Central memory CD8-positive, alpha-beta T cell (primary cell): ENCODE measurements at regions not wholly inside any gene's neighbourhood (a gene's known extent, or its start where the extent isn't known, plus 50 kb on each side); places are given as distances from the start of the nearest gene placed in this dataset.
"Not testable (repeated sequence)": the region's sequence is repeated elsewhere in the genome, so short reads cannot be mapped to it uniquely, and the experiment has no call there.

Source experiments
- ATAC-seq: fragments of 150-1000 bp; cut with Tn5 transposase; replicated peaks from 2 replicates; pipeline ENCODE4 v1.10.0; 2022; ENCODE audit warnings: mild to moderate bottlenecking, moderate FRiP score, moderate number of reproducible peaks; ENCODE audit not compliant: poor library complexity, severe bottlenecking; ENCODE audit errors: extremely low read depth
- DNase-seq, 2 donors: peaks; one replicate each; pipeline ENCODE4 v3.0.0; 2021; ENCODE audit warnings: low spot score in 2 of 2
- H3K27ac Mint-ChIP-seq: one replicate; pipeline ENCODE4 v1.8.0; 2022; ENCODE audit warnings: low read depth, mild to moderate bottlenecking, moderate library complexity, mixed read lengths
- H3K27me3 Mint-ChIP-seq: one replicate; pipeline ENCODE4 v1.8.0; 2022; ENCODE audit warnings: mixed read lengths
- H3K36me3 Mint-ChIP-seq: one replicate; pipeline ENCODE4 v1.8.0; 2022; ENCODE audit warnings: mild to moderate bottlenecking, moderate library complexity, mixed read lengths; ENCODE audit not compliant: insufficient read depth
- H3K4me1 Mint-ChIP-seq: one replicate; pipeline ENCODE4 v1.8.0; 2022; ENCODE audit warnings: mixed read lengths
- H3K4me3 Mint-ChIP-seq: one replicate; pipeline ENCODE4 v1.8.0; 2022; ENCODE audit warnings: mild to moderate bottlenecking, moderate library complexity, mixed read lengths
- H3K9me3 Mint-ChIP-seq: one replicate; pipeline ENCODE4 v1.8.0; 2022; ENCODE audit warnings: mixed read lengths

DNA sequence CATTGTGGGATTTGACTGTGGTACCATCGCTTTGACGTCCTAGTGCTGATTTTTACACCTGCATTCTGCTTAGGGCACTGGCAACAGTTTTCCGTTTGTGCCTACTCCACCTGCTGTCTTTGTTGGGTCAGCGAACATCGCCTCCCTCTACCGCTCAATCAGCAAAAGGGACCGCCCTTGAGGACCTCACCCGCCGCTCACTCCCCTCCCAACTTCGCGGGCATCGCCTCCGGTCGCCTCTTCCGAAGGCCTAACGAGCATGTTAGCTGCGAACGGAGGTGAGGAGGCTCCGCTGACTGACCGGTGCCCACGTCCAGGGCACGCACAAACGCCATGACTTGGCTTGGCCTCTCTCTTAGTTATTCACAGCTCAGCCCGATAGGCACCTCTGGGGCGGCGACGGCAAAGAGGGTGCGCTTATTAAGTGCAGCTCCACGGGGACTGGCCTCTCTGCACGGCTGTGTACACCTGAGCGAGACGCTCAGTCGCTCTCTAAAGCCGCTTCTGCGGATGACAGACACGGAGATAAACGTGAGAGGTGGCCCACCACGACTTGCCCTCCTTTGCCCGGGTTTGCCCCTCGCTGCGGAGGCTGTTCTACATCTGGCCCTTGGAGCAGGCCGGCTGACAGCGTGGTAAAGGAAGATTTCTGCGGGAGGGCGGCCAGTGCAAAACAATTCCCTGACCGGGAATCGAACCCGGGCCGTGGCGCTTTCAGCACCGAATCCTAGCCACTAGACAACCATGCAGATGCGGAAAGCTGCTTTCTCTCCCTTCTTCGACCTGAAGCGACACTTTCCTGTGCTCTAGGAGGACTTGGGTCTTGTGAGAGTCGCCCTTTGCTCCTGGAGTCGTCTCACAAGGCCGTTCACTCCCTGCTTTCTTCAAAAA is 179.5 kb downstream of the FAM72C start:
- H3K4me1 Mint-ChIP-seq, H3K27ac Mint-ChIP-seq, H3K4me3 Mint-ChIP-seq, H3K27me3 Mint-ChIP-seq, DNase-seq, H3K36me3 Mint-ChIP-seq, H3K9me3 Mint-ChIP-seq: not testable (repeated sequence)
- peak; percentile 84 for ATAC-seq

- H3K27me3 Mint-ChIP-seq, H3K9me3 Mint-ChIP-seq, ATAC-seq, H3K4me3 Mint-ChIP-seq, H3K27ac Mint-ChIP-seq, H3K4me1 Mint-ChIP-seq, H3K36me3 Mint-ChIP-seq, DNase-seq: not testable (repeated sequence)
Observed at GRCh38 chr1:143786381-143786780, 185.4 kb downstream of the FAM72C start.

DNA sequence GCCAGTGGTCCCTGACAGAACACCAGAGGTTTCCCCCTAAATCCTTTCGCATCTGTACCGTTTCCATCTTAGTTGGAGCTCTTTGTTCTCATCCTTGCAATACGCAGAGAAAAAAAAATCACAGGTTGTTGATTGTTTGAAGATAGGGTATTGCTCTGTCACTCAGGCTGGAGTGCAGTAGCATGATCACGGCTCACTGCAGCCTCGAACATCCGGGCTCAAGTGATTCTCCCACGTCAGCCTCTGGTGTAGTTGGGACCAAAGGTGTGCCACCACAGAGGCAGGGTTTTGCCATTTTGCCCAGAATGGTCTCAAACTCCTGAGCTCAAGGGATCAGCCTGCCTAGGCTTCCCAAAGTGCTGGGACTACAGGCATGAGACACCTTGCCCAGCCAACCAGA is 185.9 kb downstream of the FAM72C start:
- H3K27ac Mint-ChIP-seq, H3K9me3 Mint-ChIP-seq, H3K4me1 Mint-ChIP-seq, H3K27me3 Mint-ChIP-seq, H3K36me3 Mint-ChIP-seq, DNase-seq, H3K4me3 Mint-ChIP-seq, ATAC-seq: not testable (repeated sequence)

- not testable (repeated sequence) for H3K36me3 Mint-ChIP-seq, H3K27ac Mint-ChIP-seq, H3K4me3 Mint-ChIP-seq, DNase-seq, H3K4me1 Mint-ChIP-seq, H3K9me3 Mint-ChIP-seq, H3K27me3 Mint-ChIP-seq
- peak; percentile 98 for ATAC-seq
Observed at GRCh38 chr1:143784239-143784882, 187.4 kb downstream of the FAM72C start.

DNA sequence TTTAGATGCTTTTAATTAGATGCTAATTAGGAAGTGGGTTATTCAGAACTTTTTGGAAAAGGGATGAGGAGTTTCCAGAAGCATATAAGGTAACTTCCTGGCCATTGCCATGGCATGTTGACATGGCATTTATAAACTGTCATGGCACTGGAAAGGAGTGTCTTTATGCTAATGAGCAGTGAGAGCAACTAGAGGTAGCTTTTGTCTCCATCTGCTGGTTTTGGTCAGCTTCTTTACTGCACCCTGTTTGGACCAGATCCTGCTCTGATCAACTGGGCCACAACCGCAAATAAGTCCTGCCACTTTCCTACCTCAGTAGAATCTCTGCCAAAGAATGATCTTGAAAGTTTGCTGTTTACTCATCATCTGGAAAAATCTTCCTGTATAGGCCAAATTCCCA is 193.6 kb downstream of the FAM72C start:
- not testable (repeated sequence) for DNase-seq, H3K36me3 Mint-ChIP-seq

DNA sequence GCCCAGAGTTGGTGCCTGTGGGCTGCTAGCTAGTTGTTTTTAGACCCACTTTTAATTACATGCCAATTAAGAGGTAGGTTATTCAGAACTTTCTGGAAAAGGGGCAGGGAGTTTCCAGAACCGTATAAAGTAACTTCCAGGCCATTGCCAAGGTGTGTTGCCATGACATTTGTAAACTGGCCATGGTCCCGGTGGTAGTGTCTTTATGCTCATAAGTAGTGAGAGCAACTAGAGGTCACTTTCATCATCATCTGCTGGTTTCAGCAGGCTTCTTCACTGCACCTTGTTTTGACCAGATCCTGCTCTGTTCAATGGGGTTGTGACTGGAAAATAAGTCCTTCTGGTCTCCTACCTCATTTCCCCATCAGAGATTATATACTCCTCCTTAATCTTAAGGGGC is 207.0 kb downstream of the FAM72C start:
- not testable (repeated sequence) for H3K4me3 Mint-ChIP-seq, ATAC-seq, H3K27ac Mint-ChIP-seq, H3K9me3 Mint-ChIP-seq, H3K4me1 Mint-ChIP-seq, H3K27me3 Mint-ChIP-seq, DNase-seq, H3K36me3 Mint-ChIP-seq

More for the DNA sequence above, 193.6 kb downstream of the FAM72C start:
- not testable (repeated sequence) for H3K4me1 Mint-ChIP-seq, H3K9me3 Mint-ChIP-seq, H3K27ac Mint-ChIP-seq, H3K27me3 Mint-ChIP-seq, H3K4me3 Mint-ChIP-seq
- peak; percentile 94 for ATAC-seq

DNA sequence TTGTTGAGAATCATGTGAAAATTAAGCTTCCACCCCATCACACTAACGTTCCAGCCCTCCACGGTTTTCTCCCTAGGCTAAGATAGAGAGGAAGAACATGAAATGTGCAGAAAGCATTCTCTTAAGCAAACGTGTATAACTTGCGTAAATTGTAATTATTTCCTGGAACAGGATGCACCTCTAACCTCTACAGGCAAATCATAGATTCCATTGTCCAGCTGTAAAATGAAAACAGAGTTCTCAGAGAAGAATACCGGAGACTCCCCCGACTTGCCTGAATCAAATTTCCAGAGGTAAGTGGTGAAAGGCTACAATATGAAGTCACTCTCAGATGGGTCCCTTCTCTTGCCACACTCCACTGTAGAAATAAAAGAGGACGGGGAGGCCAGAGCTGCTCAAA is 211.4 kb downstream of the FAM72C start:
- not testable (repeated sequence) for H3K27ac Mint-ChIP-seq, DNase-seq, H3K4me3 Mint-ChIP-seq, H3K9me3 Mint-ChIP-seq, H3K36me3 Mint-ChIP-seq, H3K4me1 Mint-ChIP-seq, H3K27me3 Mint-ChIP-seq, ATAC-seq

GRCh38 chr1:143755961-143756360 is 215.8 kb downstream of the FAM72C start:
- not testable (repeated sequence) for DNase-seq, H3K36me3 Mint-ChIP-seq

DNA sequence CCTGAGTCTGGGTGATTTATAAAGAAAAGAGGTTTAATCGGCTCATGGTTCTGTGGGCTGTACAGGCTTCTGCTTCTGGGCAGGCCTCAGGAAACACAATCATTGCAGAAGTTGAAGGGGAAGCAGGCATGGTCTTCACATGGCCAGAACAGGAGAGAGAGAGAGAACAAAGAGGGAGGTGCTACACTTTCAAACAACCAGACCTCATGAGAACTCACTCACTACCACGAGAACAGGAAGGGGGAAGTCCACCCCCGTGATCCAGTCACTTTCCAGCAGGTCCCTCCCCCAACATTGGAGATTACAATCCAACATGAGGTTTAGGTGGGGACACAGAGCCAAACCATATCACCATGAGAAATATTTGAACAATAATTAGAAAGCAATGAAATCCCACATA is 222.9 kb downstream of the FAM72C start:
- H3K36me3 Mint-ChIP-seq, result no peaks in the 10 kb centered on the region
- DNase-seq (no peak), ATAC-seq (no peak)
- no peaks in the 10 kb centered on the region for H3K9me3 Mint-ChIP-seq
- peaks cover 3% of the 10 kb centered on the region for H3K27me3 Mint-ChIP-seq
- no peaks in the 10 kb centered on the region for H3K4me1 Mint-ChIP-seq
- peak overlapping the region; percentile 25 for H3K27ac Mint-ChIP-seq
- no peak overlapping the region for H3K4me3 Mint-ChIP-seq

More at GRCh38 chr1:143755961-143756360, 215.8 kb downstream of the FAM72C start:
- not testable (repeated sequence) for H3K4me1 Mint-ChIP-seq, H3K9me3 Mint-ChIP-seq, H3K27me3 Mint-ChIP-seq, ATAC-seq, H3K4me3 Mint-ChIP-seq, H3K27ac Mint-ChIP-seq

- H3K4me3 Mint-ChIP-seq, result no peak overlapping the region
- no peak overlapping the region for H3K27ac Mint-ChIP-seq
- no peaks in the 10 kb centered on the region for H3K4me1 Mint-ChIP-seq
- no peaks in the 10 kb centered on the region for H3K36me3 Mint-ChIP-seq
- H3K9me3 Mint-ChIP-seq, result no peaks in the 10 kb centered on the region
- H3K27me3 Mint-ChIP-seq, result peaks cover 20% of the 10 kb centered on the region
- no peak for ATAC-seq
- DNase-seq, result no peak
Observed at GRCh38 chr1:143736562-143736961, 235.2 kb downstream of the FAM72C start.

- Mint-ChIP-seq H3K27ac (no peak overlapping the region), H3K27me3 (peaks cover 20% of the 10 kb centered on the region), H3K36me3 (peaks cover under 1% of the 10 kb centered on the region), H3K4me1 (no peaks in the 10 kb centered on the region), H3K9me3 (no peaks in the 10 kb centered on the region), H3K4me3 (no peak overlapping the region)
- ATAC-seq (no peak), DNase-seq (no peak)
Observed at GRCh38 chr1:143735764-143736461, 235.9 kb downstream of the FAM72C start.

DNA sequence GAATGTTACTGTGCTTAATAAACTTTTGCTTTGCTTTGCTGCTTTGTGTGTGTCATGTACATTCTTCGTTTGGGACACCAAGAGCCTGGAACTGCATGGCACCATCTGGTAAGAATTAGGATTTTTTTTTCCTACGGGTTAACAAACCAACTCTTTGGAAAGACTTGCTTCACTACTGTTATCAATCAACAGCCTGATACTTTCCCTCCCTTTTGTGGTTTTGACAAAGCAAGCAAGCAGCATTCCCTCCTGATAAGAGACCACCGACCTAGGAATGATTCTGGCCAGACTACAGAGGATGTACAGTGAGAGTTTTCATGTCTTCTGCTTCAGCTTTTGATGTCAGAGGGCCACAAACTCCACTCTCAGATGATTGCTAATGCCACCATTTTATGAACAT is 237.5 kb downstream of the FAM72C start:
- not testable (repeated sequence) for ATAC-seq, H3K4me3 Mint-ChIP-seq, H3K27ac Mint-ChIP-seq, H3K9me3 Mint-ChIP-seq, H3K4me1 Mint-ChIP-seq, DNase-seq, H3K36me3 Mint-ChIP-seq
- peaks cover 20% of the 10 kb centered on the region for H3K27me3 Mint-ChIP-seq
